SH-SY5Y (cell line): ENCODE measurements at regions not wholly inside any gene's neighbourhood (a gene's known extent, or its start where the extent isn't known, plus 50 kb on each side); places are given as distances from the start of the nearest gene placed in this dataset.

Experiments used
- GATA2 ChIP-seq: IDR thresholded peaks from 2 replicates; pipeline ENCODE4 v1.6.1; 2011; ENCODE audit warnings: mild to moderate bottlenecking, low read depth, low read length
- GATA3 ChIP-seq: IDR thresholded peaks from 2 replicates; pipeline ENCODE4 v1.6.1; 2011; ENCODE audit warnings: low read depth, mild to moderate bottlenecking, low read length, moderate library complexity

DNA sequence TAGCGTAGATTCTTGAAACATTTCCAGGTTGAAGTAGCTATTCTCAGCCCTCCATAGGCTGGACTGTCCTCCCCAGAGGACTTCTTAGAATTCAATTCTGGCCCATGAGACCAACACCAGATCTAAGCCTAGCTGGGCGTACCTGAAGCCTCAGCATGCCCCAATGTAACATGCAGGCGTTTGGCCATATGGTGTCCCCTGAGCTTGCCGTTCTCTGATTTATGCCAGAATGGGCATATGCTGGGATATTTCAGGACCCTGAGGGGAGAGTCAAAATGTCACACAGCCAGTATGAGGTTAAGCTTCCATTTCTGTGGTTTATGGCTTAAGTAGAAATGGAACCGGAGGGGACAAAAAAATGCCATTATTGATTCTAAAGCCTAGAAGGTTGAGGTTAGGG, 317.7 kb upstream of the OBI1 start:
- no peak for TF ChIP-seq GATA2
- TF ChIP-seq GATA3, result no peak
